Suprapubic skin (tissue), 4 donors: ENCODE measurements at regions not wholly inside any gene's neighbourhood (a gene's known extent, or its start where the extent isn't known, plus 50 kb on each side); places are given as distances from the start of the nearest gene placed in this dataset.

Experiments
- DNase-seq, 2 donors: peaks; one replicate each; pipeline ENCODE4 v3.0.0-alpha.2; 2019; ENCODE audit warnings: low spot score in 2 of 2
- H3K27ac ChIP-seq: fragments of 200-600 bp; sonication (generic); one replicate; pipeline ENCODE4 v1.5.1; 2019
- H3K27me3 ChIP-seq: fragments of 200-600 bp; sonication (generic); one replicate; pipeline ENCODE4 v1.5.1; 2019
- H3K36me3 ChIP-seq: fragments of 200-600 bp; sonication (generic); one replicate; pipeline ENCODE4 v1.5.1; 2019
- H3K4me1 ChIP-seq: fragments of 200-600 bp; sonication (generic); one replicate; pipeline ENCODE4 v1.5.1; 2019
- H3K4me3 ChIP-seq: fragments of 200-600 bp; sonication (generic); one replicate; pipeline ENCODE4 v1.5.1; 2019; ENCODE audit warnings: mild to moderate bottlenecking
- H3K9me3 ChIP-seq: fragments of 200-600 bp; sonication (generic); one replicate; pipeline ENCODE4 v1.5.1; 2019
- CTCF ChIP-seq, 2 donors: fragments of 200-600 bp in 1 of 2; fragments of 450-650 bp in 1 of 2; sonication (generic) in 1 of 2; IDR thresholded peaks; one replicate each; pipeline ENCODE4 v1.5.1; 2016 to 2019; ENCODE audit warnings: antibody characterized with exemption in 2 of 2, mild to moderate bottlenecking in 1 of 2, moderate library complexity in 1 of 2
- EP300 ChIP-seq: sonication (generic); formaldehyde crosslinking; IDR thresholded peaks from one replicate; pipeline ENCODE4 v1.6.1; 2017; ENCODE audit warnings: antibody characterized with exemption
- POLR2A ChIP-seq, 2 donors: fragments of 450-650 bp; IDR thresholded peaks; one replicate each; pipeline ENCODE4 v1.6.1; 2017; ENCODE audit warnings: antibody characterized with exemption in 2 of 2, mild to moderate bottlenecking in 2 of 2, moderate library complexity in 2 of 2
- POLR2AphosphoS5 ChIP-seq, 3 donors: sonication (generic); formaldehyde crosslinking; IDR thresholded peaks; one replicate each; pipeline ENCODE4 v1.6.1; 2017; ENCODE audit warnings: antibody characterized with exemption in 3 of 3
- WGBS: methylation state at CpG from one replicate; pipeline ENCODE4 v1.1.5; 2018; 5-methylcytosine and 5-hydroxymethylcytosine counted together

GRCh38 chr4:27210956-27211355 is 350.3 kb downstream of the STIM2 start:
- 50% methylated on average over 4 of the region's 4 CpGs for WGBS
- no peak for DNase-seq
- H3K4me3 ChIP-seq = no peak overlapping the region
- H3K9me3 ChIP-seq = no peaks in the 10 kb centered on the region
- TF ChIP-seq POLR2AphosphoS5 (IDR thresholded peaks at IDR 0.05) (no peak), EP300 (no peak), CTCF (IDR thresholded peaks at IDR 0.05) (no peak), POLR2A (IDR thresholded peaks at IDR 0.05) (no peak)
- no peaks in the 10 kb centered on the region for H3K36me3 ChIP-seq
- no peaks in the 10 kb centered on the region for H3K4me1 ChIP-seq
- no peak overlapping the region for H3K27ac ChIP-seq
- no peaks in the 10 kb centered on the region for H3K27me3 ChIP-seq

DNA sequence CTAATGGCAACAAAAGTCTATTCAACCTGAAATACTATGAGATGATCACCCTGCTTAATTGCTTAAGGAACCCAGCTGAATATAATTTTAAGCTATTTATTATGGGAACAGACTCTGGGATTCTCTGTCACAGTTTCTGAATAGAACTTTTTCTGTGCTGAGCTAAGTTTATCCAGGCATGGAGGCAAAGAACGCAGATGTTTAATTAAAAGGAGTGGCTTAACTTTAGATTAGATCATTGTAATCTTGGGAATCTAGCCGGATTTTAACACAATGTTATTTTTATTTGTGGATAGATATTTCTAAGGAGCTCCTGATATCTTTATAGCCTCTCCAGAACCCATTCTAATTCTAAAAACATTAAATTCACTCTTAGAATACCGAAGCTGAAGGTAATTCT is 353.4 kb downstream of the STIM2 start:
- Histone ChIP-seq H3K27me3 (no peaks in the 10 kb centered on the region), H3K4me1 (no peaks in the 10 kb centered on the region), H3K36me3 (no peaks in the 10 kb centered on the region), H3K27ac (no peak overlapping the region), H3K4me3 (no peak overlapping the region), H3K9me3 (no peaks in the 10 kb centered on the region)
- TF ChIP-seq POLR2AphosphoS5 (IDR thresholded peaks at IDR 0.05) (no peak), EP300 (no peak), CTCF (IDR thresholded peaks at IDR 0.05) (no peak), POLR2A (IDR thresholded peaks at IDR 0.05) (no peak)
- 70% methylated on average over 3 of the region's 3 CpGs for WGBS
- no peak for DNase-seq

DNA sequence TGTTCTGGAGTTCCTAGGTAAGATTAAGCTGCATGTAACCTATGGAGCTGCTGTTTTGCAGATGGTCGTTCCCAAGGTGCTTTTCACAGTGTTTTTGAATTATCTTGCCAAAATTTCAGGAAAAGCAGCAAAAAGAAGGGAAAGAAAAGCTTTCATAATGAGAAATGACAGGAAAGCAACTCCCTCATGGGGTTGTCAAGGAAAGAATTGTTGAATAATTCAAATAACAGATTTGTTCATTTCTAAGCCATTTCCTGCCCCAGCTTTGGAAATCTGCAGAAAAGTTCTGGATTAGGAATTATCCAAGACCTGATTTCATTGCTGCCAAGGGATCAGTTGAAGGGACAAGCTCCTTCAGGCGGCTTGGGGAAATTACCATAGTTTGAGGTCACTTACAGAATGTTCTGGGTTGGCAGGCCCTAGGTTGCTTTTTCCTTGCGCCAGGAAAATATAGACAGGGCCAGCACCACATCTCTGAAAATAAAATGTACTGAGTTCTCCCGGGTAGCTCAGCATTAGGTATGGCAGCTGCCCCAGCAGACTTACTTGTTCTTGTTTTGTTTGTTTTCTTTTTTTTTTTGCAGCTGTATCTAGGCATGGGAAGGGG is 354.7 kb downstream of the STIM2 start:
- no peak for DNase-seq
- TF ChIP-seq CTCF (IDR thresholded peaks at IDR 0.05) (no peak), POLR2A (IDR thresholded peaks at IDR 0.05) (no peak), POLR2AphosphoS5 (IDR thresholded peaks at IDR 0.05) (no peak), EP300 (no peak)
- WGBS = 43% methylated on average over 4 of the region's 4 CpGs

GRCh38 chr4:27217261-27217769 is 356.7 kb downstream of the STIM2 start:
- TF ChIP-seq POLR2AphosphoS5 (IDR thresholded peaks at IDR 0.05) = no peak
- no peak for TF ChIP-seq EP300
- TF ChIP-seq CTCF (IDR thresholded peaks at IDR 0.05) = no peak
- TF ChIP-seq POLR2A (IDR thresholded peaks at IDR 0.05) = no peak
- WGBS = 22% methylated on average over 2 of the region's 2 CpGs

More for the DNA sequence above, 354.7 kb downstream of the STIM2 start:
- Histone ChIP-seq H3K9me3 (no peaks in the 10 kb centered on the region), H3K4me3 (no peak overlapping the region), H3K36me3 (no peaks in the 10 kb centered on the region), H3K4me1 (no peaks in the 10 kb centered on the region), H3K27ac (no peak overlapping the region), H3K27me3 (no peaks in the 10 kb centered on the region)

DNA sequence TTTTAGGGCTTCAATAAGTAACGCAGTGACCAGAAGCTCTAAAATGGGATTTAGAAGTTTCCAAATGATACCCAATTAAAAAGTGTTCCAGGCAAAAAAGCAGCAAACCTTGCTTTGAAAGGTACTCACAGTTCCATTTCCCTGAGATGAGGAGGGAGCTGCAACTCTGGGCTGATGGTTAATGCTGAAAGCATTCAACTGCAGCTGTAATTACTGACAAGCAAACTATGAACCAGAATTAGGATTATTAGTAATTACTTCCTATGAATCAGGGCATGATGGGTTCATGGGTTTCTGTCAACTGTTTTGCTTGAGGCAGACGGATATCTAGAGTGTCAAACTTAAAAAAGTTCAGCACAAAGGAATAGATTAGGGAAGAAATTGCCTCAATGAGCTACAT is 357.4 kb downstream of the STIM2 start:
- Histone ChIP-seq H3K27ac (no peak overlapping the region), H3K4me3 (no peak overlapping the region), H3K9me3 (no peaks in the 10 kb centered on the region), H3K36me3 (no peaks in the 10 kb centered on the region), H3K4me1 (no peaks in the 10 kb centered on the region), H3K27me3 (no peaks in the 10 kb centered on the region)
- DNase-seq = no peak
- TF ChIP-seq CTCF (IDR thresholded peaks at IDR 0.05) (no peak), POLR2AphosphoS5 (IDR thresholded peaks at IDR 0.05) (no peak), POLR2A (IDR thresholded peaks at IDR 0.05) (no peak), EP300 (no peak)
- WGBS = 60% methylated on average over 2 of the region's 2 CpGs

More at GRCh38 chr4:27217261-27217769, 356.7 kb downstream of the STIM2 start:
- Histone ChIP-seq H3K4me3 (no peak overlapping the region), H3K36me3 (no peaks in the 10 kb centered on the region), H3K9me3 (no peaks in the 10 kb centered on the region), H3K4me1 (no peaks in the 10 kb centered on the region), H3K27ac (no peak overlapping the region), H3K27me3 (no peaks in the 10 kb centered on the region)
- DNase-seq = no peak
